HG03520 (cell line): ENCODE measurements at regions not wholly inside any gene's neighbourhood (a gene's known extent, or its start where the extent isn't known, plus 50 kb on each side); places are given as distances from the start of the nearest gene placed in this dataset.
"Not testable (repeated sequence)": the region's sequence is repeated elsewhere in the genome, so short reads cannot be mapped to it uniquely, and the experiment has no call there.

Experiments
- ATAC-seq: cut with Tn5 transposase; IDR thresholded peaks from one replicate; pipeline ENCODE4 v1.9.1; 2021; ENCODE audit warnings: mild to moderate bottlenecking, moderate library complexity; ENCODE audit not compliant: unreplicated experiment

GRCh38 chr16:16610389-16610967 lies 231.5 kb downstream of the NPIPA7 start:
- ATAC-seq, result not testable (repeated sequence)

GRCh38 chr16:16613212-16613611 lies 234.3 kb downstream of the NPIPA7 start:
- not testable (repeated sequence) for ATAC-seq

DNA sequence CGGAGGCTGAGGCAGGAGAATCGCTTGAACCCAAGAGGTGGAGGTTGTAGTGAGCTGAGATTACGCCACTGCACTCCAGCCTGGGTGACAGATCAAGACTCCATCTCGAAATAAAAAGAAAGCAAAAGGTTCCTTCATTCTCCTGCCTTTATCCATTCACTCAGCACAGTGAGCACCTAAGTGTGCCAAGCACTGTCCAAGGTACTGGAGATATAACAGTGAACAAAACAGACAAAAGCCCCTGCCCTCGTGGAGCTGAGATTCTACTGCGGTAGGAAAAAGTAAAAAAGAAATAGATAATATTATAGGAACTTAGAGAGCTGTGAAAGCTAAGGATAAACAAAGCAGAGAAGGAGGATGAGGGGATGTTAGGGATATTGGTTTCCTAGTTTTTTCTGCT lies 235.5 kb downstream of the NPIPA7 start:
- not testable (repeated sequence) for ATAC-seq

DNA sequence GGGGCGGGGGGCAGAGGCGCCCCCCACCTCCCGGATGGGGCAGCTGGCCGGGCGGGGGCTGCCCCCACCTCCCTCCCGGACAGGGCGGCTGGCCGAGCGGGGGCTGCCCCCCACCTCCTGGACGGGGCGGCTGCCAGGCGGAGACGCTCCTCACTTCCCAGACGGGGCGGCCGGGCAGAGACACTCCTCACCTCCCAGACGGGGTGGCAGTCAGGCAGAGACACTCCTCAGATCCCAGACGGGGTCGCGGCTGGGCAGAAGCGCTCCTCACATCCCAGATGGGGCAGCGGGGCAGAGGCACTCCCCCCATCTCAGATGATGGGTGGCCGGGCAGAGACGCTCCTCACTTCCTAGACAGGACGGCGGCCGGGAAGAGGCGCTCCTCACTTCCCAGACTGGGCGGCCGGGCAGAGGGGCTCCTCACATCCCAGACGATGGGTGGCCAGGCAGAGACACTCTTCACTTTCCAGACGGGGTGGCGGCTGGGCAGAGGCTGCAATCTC lies 240.1 kb downstream of the NPIPA7 start:
- ATAC-seq, result not testable (repeated sequence)

GRCh38 chr16:16624367-16624766 lies 245.4 kb downstream of the NPIPA7 start:
- not testable (repeated sequence) for ATAC-seq

GRCh38 chr16:16625140-16625539 lies 246.2 kb downstream of the NPIPA7 start:
- ATAC-seq, result not testable (repeated sequence)

GRCh38 chr16:16627865-16628264 lies 248.9 kb downstream of the NPIPA7 start:
- not testable (repeated sequence) for ATAC-seq

GRCh38 chr16:16638231-16638630 lies 259.3 kb downstream of the NPIPA7 start:
- not testable (repeated sequence) for ATAC-seq

DNA sequence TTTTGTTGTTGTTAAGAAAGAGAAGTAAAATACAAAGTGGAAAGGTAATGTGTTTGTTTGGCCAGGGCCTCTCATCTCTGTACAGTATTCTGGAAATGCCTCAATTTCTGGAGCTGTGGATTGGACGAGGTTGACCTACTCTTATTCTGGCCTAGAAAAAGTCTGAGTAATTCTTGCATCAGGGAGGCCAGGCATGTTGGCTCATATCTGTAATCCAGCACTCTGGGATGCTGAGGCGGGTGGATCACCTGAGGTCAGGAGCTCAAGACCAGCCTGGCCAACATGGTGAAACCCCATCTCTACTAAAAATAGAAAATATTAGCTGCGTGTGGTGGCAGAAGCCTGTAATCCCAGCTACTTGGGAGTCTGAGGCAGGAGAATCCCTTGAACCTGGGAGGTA lies 259.8 kb downstream of the NPIPA7 start:
- ATAC-seq, result not testable (repeated sequence)

DNA sequence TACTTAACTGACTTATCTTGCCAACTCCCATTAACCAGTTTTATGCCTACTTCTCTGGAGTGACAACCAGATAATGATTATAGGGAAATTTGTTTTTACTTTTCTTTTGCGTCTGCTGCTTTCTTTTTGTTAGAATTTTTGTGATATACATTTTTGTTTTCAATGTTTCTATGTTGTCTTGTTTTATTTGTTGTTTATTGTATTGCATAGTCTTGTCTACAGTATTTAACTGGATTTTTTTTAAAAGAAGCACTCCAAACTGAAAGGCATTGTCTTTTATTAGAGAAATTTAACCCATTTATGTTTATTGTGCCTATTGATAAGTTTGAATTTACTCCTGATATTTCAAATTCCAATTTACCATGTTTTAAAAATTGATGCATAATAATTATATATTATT lies 264.9 kb downstream of the NPIPA7 start:
- not testable (repeated sequence) for ATAC-seq

DNA sequence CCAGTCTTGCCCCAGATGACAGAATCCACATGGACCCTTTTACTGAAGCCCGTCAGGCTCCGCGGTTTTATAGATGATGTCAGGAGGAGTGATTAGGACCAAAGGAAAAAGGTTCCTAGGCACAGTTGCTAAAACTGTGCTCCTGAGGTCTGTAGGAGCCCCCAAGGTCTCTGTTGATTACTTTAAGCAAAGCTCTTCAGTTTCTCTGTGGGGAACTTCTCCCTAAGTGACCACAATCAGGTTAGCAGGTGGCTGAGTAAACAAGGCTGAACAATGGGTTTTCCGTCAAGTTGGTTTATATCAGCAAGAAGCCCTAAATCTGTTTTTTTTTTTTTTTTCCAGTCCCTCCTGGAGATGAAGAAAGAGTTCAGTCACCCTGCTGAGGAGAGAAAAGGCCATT lies 269.1 kb downstream of the NPIPA7 start:
- ATAC-seq, result not testable (repeated sequence)

DNA sequence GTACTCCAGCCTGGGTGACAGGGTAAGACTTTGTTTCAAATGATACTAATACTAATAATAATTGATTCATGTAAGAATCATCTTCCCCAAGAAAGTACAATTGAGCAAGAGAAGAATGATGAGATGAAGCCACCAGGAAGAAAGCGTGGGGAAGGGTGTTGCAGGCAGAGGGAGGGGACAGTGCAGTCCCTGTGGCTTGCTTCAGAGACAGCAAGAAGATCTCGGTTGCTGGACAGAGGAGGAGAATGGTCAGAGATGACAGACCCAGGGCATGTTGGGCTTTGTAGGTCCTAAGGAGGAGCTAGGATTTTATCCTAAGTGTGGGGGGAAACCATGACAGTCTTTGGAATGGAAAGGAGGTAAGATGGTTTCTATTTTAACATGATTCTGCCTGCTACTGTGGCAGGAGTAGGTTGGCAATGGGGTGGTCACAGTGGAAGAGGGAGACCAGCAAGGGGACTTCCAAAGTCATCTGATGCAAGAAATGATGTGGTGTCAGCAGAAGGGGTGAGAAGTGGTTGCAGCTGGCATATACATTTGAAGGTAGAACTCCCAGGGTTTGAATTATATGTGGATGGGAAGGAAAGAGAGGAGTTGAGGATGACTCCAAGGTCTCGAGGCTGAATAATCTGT lies 293.4 kb downstream of the NPIPA7 start:
- ATAC-seq, result not testable (repeated sequence)

GRCh38 chr16:16674820-16675219 lies 295.9 kb downstream of the NPIPA7 start:
- ATAC-seq, result not testable (repeated sequence)

GRCh38 chr16:16721849-16722248 lies 342.9 kb downstream of the NPIPA7 start:
- ATAC-seq, result not testable (repeated sequence)

GRCh38 chr16:16722666-16723065 lies 343.7 kb downstream of the NPIPA7 start:
- not testable (repeated sequence) for ATAC-seq

GRCh38 chr16:16723819-16724519 lies 345.0 kb downstream of the NPIPA7 start:
- not testable (repeated sequence) for ATAC-seq

DNA sequence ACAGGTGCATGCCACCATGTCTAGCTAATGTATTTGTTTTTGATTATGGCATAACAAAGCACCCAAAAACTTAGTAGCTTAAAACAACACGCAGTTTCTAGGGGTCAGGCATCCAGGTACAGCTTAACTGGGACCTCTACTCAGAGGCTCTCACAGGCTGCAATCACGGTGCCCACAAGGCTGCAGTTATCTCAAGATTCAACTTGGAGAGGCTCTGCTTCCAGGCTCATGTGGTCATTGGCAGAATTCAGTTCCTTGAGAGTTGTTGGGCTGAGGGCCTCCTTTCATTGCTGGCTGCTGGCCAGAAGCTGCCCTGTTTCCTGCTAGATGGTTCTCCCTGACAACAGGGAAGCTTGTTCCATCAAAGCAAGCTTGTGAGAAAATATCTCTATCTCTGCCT lies 348.1 kb downstream of the NPIPA7 start:
- not testable (repeated sequence) for ATAC-seq

- ATAC-seq, result not testable (repeated sequence)
Observed at GRCh38 chr16:16742573-16742972, 363.6 kb downstream of the NPIPA7 start.

GRCh38 chr16:16754992-16755667 lies 376.2 kb downstream of the NPIPA7 start:
- ATAC-seq, result not testable (repeated sequence)

GRCh38 chr16:16763449-16763848 lies 384.5 kb downstream of the NPIPA7 start:
- ATAC-seq, result no peak

DNA sequence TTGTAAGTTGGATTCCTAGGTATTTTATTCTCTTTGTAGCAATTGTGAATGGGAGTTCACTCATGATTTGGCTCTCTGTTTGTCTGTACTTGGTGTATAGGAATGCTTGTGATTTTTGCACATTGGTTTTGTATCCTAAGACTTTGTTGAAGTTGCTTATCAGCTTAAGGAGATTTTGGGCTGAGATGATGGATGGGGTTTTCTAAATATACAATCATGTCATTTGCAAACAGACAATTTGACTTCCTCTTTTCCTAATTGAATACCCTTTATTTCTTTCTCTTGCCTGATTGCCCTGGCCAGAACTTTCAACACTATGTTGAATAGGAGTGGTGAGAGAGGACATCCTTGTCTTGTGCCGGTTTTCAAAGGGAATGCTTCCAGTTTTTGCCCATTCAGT lies 391.8 kb downstream of the NPIPA7 start:
- ATAC-seq, result not testable (repeated sequence)
